IPS-15b (cell line): ENCODE measurements at regions not wholly inside any gene's neighbourhood (a gene's known extent, or its start where the extent isn't known, plus 50 kb on each side); places are given as distances from the start of the nearest gene placed in this dataset.

ENCODE experiments used
- H3K27me3 ChIP-seq: one replicate; pipeline ENCODE4 v1.6.1; 2013; ENCODE audit warnings: low read length; ENCODE audit not compliant: control insufficient read depth, insufficient read depth
- H3K36me3 ChIP-seq: one replicate; pipeline ENCODE4 v1.6.1; 2013; ENCODE audit warnings: low read length; ENCODE audit not compliant: control insufficient read depth, insufficient read depth
- H3K4me1 ChIP-seq: one replicate; pipeline ENCODE4 v1.6.1; 2013; ENCODE audit warnings: mild to moderate bottlenecking, low read length; ENCODE audit not compliant: control insufficient read depth, insufficient read depth
- H3K4me3 ChIP-seq: one replicate; pipeline ENCODE4 v1.5.1; 2013; ENCODE audit warnings: low read depth, low read length
- H3K9ac ChIP-seq: one replicate; pipeline ENCODE4 v1.6.1; 2013; ENCODE audit warnings: low read depth, mild to moderate bottlenecking, low read length
- H3K9me3 ChIP-seq: one replicate; pipeline ENCODE4 v1.6.1; 2013; ENCODE audit warnings: mild to moderate bottlenecking, low read length; ENCODE audit not compliant: control insufficient read depth, insufficient read depth

DNA sequence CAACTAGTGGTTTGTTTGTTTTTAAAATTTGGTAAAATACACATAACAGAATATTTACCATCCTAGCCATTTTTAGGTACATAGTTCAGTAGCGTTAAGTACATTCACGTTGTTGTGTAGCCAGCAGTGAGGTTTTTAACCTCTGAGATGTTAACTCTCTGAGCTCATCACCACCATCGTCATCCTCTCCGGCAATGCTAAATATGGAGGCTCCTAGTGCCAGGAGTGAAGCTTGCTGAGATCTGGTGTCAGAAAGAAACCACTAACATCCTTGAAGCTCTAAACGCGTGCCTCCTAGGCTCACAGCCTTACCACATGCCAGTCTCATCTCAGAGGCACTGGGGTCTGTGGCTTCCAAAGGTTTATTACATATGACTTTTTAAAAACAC is 330.2 kb upstream of the B3GAT1 start:
- H3K27me3 ChIP-seq = no peaks in the 10 kb centered on the region
- no peaks in the 10 kb centered on the region for H3K9me3 ChIP-seq
- no peaks in the 10 kb centered on the region for H3K4me1 ChIP-seq
- no peak overlapping the region for H3K9ac ChIP-seq
- no peak overlapping the region for H3K4me3 ChIP-seq
- H3K36me3 ChIP-seq = no peaks in the 10 kb centered on the region

GRCh38 chr11:134741453-134742223 is 329.6 kb upstream of the B3GAT1 start:
- Histone ChIP-seq H3K27me3 (no peaks in the 10 kb centered on the region), H3K36me3 (no peaks in the 10 kb centered on the region), H3K9me3 (no peaks in the 10 kb centered on the region), H3K4me3 (no peak overlapping the region), H3K9ac (no peak overlapping the region), H3K4me1 (no peaks in the 10 kb centered on the region)

GRCh38 chr11:134740590-134741261 is 328.7 kb upstream of the B3GAT1 start:
- Histone ChIP-seq H3K36me3 (no peaks in the 10 kb centered on the region), H3K9me3 (no peaks in the 10 kb centered on the region), H3K9ac (no peak overlapping the region), H3K4me1 (no peaks in the 10 kb centered on the region), H3K27me3 (no peaks in the 10 kb centered on the region), H3K4me3 (no peak overlapping the region)

GRCh38 chr11:134739136-134739535 is 327.1 kb upstream of the B3GAT1 start:
- H3K36me3 ChIP-seq = no peaks in the 10 kb centered on the region
- no peak overlapping the region for H3K9ac ChIP-seq
- no peaks in the 10 kb centered on the region for H3K4me1 ChIP-seq
- H3K9me3 ChIP-seq = no peaks in the 10 kb centered on the region
- no peaks in the 10 kb centered on the region for H3K27me3 ChIP-seq
- no peak overlapping the region for H3K4me3 ChIP-seq

GRCh38 chr11:134738581-134738980 is 326.5 kb upstream of the B3GAT1 start:
- Histone ChIP-seq H3K9me3 (no peaks in the 10 kb centered on the region), H3K36me3 (no peaks in the 10 kb centered on the region), H3K4me3 (no peak overlapping the region), H3K27me3 (no peaks in the 10 kb centered on the region), H3K9ac (no peak overlapping the region), H3K4me1 (no peaks in the 10 kb centered on the region)

DNA sequence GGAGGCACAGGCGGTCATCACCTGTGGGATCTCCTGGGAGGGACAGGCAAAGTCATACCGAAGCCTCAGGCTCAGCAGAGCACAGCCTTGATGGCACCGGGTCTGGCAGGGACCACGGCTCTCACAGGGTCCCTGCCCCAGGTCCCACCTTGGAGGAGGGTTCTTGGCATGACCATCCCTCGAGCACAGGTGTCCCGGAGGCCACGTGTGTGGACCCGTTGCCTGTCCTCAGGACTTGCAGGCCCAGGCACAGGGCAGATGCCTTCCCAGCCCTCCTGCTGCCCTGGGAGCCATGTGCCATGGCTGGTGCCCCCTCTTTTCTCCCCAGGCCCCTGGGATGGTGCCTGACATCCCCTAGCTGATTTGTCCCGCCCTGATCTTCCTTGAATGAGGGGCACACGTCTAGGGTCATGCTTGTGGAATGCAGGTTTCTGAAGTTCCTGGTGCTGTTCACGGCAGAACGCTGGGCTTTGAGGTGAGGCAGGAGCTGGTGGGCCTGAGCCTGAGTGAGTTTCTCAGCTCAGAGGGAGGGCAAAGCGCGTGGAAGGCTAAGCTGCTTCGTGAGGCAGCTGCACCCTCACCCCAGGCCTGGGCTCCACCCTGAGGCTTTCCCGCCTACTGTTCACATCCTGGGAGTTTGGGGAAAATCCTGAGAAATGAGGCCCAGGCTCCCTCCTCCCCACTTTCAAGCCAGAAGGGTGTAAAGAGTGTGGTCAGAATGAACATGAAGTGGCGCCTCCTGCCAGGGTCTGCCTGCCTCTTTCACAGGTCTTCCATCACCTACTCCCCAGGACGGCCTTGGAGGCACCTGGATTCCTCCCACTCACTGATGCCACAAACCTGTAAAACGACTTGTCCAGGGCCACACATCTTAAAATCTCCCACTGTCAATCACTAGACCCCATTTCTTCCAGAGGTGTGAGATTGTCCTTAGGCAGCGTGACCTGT is 325.8 kb upstream of the B3GAT1 start:
- Histone ChIP-seq H3K4me3 (no peak overlapping the region), H3K36me3 (no peaks in the 10 kb centered on the region), H3K4me1 (no peaks in the 10 kb centered on the region), H3K9me3 (no peaks in the 10 kb centered on the region), H3K27me3 (no peaks in the 10 kb centered on the region), H3K9ac (no peak overlapping the region)

DNA sequence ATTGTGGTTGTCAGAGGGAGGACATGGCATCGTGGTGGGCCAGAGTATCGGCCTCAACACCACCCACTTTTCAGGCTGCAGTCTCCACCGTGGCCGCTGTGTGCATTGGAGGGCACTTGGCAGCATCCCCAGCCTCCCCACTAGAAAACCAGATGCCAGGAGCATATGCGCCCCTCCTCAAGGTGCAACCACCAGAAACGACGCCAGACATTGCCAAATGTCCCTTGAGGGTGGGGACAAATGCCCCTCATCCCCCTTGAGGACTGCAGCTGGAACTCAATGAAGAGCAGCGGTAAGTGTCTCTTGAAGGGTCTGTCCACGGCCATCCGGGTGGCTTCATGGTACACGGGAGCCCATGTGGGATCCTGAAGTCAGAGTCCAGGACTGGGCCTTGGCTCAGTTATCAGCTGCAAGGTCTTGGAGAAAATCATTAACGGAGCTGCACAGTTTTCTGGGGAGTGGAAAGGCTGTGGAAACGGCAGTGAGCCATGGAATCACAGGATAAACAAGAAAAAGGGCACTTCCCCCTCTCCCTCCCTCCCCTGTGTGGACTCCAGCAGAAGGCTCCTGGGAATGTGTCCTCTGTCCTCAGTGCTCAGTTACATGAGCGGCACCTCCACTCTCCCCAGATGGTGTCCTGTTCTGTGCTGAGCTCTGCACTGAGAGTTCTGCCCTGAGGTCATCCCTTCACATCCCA is 324.4 kb upstream of the B3GAT1 start:
- Histone ChIP-seq H3K9me3 (no peaks in the 10 kb centered on the region), H3K4me3 (no peak overlapping the region), H3K36me3 (no peaks in the 10 kb centered on the region), H3K4me1 (peaks cover under 1% of the 10 kb centered on the region), H3K9ac (no peak overlapping the region), H3K27me3 (no peaks in the 10 kb centered on the region)

DNA sequence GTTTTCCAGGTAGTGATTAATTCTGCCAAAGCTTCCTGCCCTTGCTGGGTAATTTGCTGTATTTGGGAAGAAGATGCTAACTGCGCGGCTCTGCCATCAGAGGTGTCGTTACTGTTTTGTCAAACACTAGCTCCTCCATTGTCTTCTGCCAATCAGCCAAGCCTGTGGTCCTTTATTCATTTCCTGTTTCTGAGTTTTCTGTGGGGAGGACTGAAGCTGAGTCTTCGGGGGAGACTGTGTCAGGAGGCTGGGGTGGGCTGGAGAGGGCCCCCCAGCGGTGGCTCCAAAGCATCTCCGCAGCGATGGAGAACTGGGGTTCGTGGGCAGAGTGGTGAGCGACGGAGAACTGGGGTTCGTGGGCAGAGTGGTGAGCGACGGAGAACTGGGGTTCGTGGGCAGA is 322.9 kb upstream of the B3GAT1 start:
- no peak overlapping the region for H3K4me3 ChIP-seq
- no peak overlapping the region for H3K9ac ChIP-seq
- no peaks in the 10 kb centered on the region for H3K36me3 ChIP-seq
- no peaks in the 10 kb centered on the region for H3K27me3 ChIP-seq
- no peaks in the 10 kb centered on the region for H3K9me3 ChIP-seq
- H3K4me1 ChIP-seq = peaks cover 8% of the 10 kb centered on the region

GRCh38 chr11:134734141-134734845 is 322.3 kb upstream of the B3GAT1 start:
- Histone ChIP-seq H3K27me3 (no peaks in the 10 kb centered on the region), H3K9ac (no peak overlapping the region), H3K9me3 (no peaks in the 10 kb centered on the region), H3K4me1 (peaks cover 8% of the 10 kb centered on the region), H3K4me3 (no peak overlapping the region), H3K36me3 (no peaks in the 10 kb centered on the region)

DNA sequence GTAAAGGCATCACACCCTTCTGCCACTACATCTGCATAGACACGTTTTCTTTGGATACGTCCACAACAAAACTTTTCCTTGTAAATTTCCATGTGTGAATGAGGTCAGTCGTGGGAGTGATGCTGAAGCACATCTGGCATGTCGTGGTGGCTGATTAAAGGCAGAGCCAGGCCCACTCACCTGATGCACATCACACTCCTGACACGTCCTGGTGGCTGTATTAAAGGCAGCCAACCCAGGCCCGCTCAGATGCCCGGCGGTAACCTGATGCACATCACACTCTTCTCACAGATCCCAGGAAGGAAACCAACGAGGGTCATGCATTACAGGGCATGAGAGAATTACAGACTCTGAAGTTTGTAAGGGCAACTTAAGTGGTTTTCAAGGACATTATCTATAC is 321.6 kb upstream of the B3GAT1 start:
- Histone ChIP-seq H3K9me3 (no peaks in the 10 kb centered on the region), H3K36me3 (no peaks in the 10 kb centered on the region)

More for the DNA sequence above, 321.6 kb upstream of the B3GAT1 start:
- Histone ChIP-seq H3K27me3 (no peaks in the 10 kb centered on the region), H3K9ac (no peak overlapping the region), H3K4me3 (no peak overlapping the region), H3K4me1 (peaks cover 8% of the 10 kb centered on the region)
